GM19324 (cell line): ENCODE measurements at regions not wholly inside any gene's neighbourhood (a gene's known extent, or its start where the extent isn't known, plus 50 kb on each side); places are given as distances from the start of the nearest gene placed in this dataset.
"Not testable (repeated sequence)": the region's sequence is repeated elsewhere in the genome, so short reads cannot be mapped to it uniquely, and the experiment has no call there.

Experiments used
- ATAC-seq: cut with Tn5 transposase; IDR thresholded peaks from one replicate; pipeline ENCODE4 v1.9.1; 2021; ENCODE audit warnings: mild to moderate bottlenecking, moderate library complexity; ENCODE audit not compliant: unreplicated experiment, low FRiP score

- no peak for ATAC-seq
Measured at GRCh38 chr15:81908111-81908510, 137.7 kb downstream of the MEX3B start.

- no peak for ATAC-seq
Measured at GRCh38 chr15:81907521-81907920, 138.3 kb downstream of the MEX3B start.

- ATAC-seq, result no peak
Measured at GRCh38 chr15:81905889-81906288, 139.9 kb downstream of the MEX3B start.

- ATAC-seq, result no peak
Measured at GRCh38 chr15:81901319-81901718, 144.5 kb downstream of the MEX3B start.

- ATAC-seq, result no peak
Measured at GRCh38 chr15:81899730-81900129, 146.1 kb downstream of the MEX3B start.

- ATAC-seq, result no peak
Measured at GRCh38 chr15:81899024-81899423, 146.8 kb downstream of the MEX3B start.

- ATAC-seq, result no peak
Measured at GRCh38 chr15:81897057-81897677, 148.7 kb downstream of the MEX3B start.

- no peak for ATAC-seq
Measured at GRCh38 chr15:81896356-81896755, 149.5 kb downstream of the MEX3B start.

GRCh38 chr15:81895723-81896122, 150.1 kb downstream of the MEX3B start:
- ATAC-seq, result no peak

- no peak for ATAC-seq
Measured at GRCh38 chr15:81894061-81894460, 151.8 kb downstream of the MEX3B start.

GRCh38 chr15:81893182-81893835, 152.5 kb downstream of the MEX3B start:
- no peak for ATAC-seq

GRCh38 chr15:81890496-81890895, 155.3 kb downstream of the MEX3B start:
- no peak for ATAC-seq

GRCh38 chr15:81889485-81889881, 156.3 kb downstream of the MEX3B start:
- ATAC-seq, result no peak

GRCh38 chr15:81888748-81889484, 156.9 kb downstream of the MEX3B start:
- no peak for ATAC-seq

GRCh38 chr15:81887912-81888311, 157.9 kb downstream of the MEX3B start:
- no peak for ATAC-seq

- not testable (repeated sequence) for ATAC-seq
Measured at GRCh38 chr15:81887188-81887587, 158.6 kb downstream of the MEX3B start.

- no peak for ATAC-seq
Measured at GRCh38 chr15:81886591-81886990, 159.2 kb downstream of the MEX3B start.

- no peak for ATAC-seq
Measured at GRCh38 chr15:81886080-81886479, 159.7 kb downstream of the MEX3B start.

- no peak for ATAC-seq
Measured at GRCh38 chr15:81885135-81885534, 160.7 kb downstream of the MEX3B start.

GRCh38 chr15:81882504-81882903, 163.3 kb downstream of the MEX3B start:
- no peak for ATAC-seq

- ATAC-seq, result no peak
Measured at GRCh38 chr15:81880833-81881232, 165.0 kb downstream of the MEX3B start.

- no peak for ATAC-seq
Measured at GRCh38 chr15:81880314-81880713, 165.5 kb downstream of the MEX3B start.
